Stimulated activated CD4-positive, alpha-beta T cell treated with anti-CD3 and anti-CD28 coated beads, Interleukin-2, amount 100 ng/mL, for 24 hours (primary cell): ENCODE measurements at regions not wholly inside any gene's neighbourhood (a gene's known extent, or its start where the extent isn't known, plus 50 kb on each side); places are given as distances from the start of the nearest gene placed in this dataset.
"Not testable (repeated sequence)": the region's sequence is repeated elsewhere in the genome, so short reads cannot be mapped to it uniquely, and the experiment has no call there.

Experiments
- DNase-seq, 2 donors: peaks; one replicate each; pipeline ENCODE4 v3.0.0-alpha.2; 2020

DNA sequence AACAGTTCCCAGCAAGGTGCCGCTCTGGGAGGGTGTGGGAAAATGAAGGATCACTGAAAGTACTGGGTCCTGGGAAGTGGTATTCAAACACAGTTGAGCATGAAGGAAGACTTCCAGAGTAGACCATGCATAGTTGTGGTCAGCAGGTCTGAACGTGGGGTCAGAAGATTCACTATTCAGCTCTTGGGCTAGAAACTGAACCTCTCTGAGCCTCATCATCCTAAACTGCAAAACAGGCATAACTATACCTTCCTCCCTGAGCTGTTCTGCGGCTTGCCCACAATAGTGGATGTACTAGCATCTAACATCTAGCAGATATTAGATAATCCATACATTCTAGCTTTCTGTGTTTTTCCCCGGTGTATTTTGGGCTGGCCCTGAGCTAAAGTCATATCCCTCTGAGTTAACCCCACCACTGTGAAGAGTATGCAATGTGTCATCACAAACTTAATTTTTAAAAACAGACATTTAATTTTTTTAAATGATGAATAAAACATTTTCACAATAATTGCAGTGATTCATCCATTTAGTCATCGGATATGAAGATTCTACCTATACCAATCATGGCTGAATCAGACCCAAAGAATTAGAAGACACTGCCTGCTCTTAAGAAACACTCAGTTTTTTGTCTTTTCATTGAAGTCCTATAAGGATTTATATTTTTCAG, 179.1 kb downstream of the BLID start:
- no peak for DNase-seq

DNA sequence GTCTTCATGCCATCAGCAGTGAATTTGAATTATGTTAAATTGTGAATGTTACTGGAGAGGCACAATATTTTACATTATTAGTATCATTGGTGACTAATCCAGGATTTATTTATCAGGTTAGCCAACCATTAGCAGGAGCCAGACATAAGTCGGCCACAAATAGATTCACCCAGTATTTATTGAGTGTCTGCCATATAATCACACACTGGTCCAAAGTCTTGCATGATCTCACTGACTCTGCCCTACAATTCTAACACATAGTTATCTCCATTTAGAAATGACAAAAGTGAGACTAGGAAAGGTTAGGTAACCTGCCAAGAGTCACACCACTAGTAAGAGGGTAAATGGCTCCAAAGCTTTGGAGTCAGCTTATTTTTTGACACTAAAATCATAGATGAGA, 179.6 kb downstream of the BLID start:
- DNase-seq: no peak

DNA sequence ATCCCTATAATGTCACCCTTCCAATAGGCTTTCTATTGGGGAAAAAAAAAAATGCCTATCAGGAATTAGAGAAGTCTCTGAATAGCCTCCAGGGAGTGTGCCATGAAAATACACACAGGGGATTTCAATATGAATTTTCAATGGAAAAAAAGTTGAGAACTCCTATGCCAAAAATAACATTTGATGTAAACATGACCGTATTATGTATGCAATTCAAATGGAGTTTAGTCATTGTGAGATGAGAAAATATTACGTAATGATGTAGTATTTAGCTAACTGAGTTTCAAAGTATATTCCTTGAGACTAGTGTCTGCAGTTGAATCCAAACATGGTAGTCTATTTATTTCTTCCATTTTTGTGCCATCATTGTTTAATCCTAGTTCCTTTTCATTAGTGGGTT, 182.3 kb downstream of the BLID start:
- no peak for DNase-seq

DNA sequence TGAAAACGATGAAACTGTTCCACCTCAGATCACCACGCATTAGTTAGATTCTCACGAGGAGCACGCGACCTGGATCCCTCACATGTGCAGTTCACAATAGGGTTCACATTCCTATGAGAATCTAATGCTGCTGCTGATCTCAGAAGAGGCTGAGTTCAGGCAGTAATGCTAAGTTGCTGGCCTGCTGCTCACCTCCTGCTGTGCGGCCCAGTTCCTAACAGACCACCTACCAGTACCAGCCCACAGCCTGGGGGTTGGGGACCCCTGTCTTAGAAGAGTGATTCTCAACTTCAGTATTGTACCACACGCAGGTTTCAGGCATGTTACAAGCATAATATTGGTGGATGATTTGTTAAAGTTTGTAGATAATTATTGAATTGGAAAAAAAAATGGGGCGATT, 182.7 kb downstream of the BLID start:
- no peak for DNase-seq

DNA sequence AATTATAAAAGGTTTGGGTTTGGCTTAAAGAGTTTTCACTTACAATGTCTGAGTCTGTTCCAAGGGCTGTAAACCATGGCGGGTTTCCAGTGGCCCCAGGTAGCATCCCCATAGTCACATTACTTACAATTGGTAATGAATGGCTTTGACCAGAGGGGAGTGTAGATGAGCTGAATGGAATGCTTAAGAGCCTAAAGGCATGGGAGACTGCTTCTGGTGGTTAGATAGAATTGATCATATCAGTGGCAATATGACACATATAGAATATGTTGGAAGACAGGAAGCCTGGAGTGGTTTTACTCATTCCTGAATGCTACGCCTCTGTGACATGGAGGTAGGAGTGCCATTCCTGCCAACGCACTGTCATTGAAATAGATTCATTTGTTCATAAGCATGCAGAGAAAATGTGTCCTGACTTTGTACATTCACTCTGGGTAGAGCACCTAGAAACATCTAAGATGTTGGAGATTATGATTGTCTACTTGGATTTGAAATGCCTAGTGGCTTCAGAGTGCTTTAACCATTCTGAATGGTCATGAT, 183.3 kb downstream of the BLID start:
- DNase-seq: no peak

DNA sequence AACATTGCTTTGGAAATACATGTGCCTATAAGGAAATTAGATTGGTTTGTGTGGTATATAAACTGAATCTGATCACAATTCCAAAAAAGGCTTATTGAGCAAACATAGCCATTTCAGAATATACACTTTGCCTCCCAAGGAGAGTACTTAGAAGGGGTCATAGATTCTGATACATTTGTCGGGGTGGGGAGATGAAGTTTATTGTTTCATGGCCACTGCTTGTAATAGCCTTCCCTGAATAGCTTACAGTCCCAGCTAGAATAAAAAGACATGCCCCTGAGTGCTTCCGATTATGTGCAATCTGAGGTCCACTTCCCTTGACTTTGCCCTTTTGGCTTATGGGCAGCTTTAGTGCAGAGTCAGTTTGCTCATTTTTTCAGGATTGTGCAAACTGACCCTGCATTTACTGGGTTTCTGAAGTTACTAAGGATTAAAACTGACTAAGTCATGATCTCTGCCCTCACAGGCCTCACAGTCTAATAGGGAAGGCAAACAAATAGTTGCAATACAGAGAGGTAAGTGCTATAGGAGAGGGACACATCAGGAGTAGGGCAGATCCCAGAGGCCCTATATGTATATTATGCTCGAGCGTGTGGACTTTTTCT, 184.2 kb downstream of the BLID start:
- DNase-seq: no peak

DNA sequence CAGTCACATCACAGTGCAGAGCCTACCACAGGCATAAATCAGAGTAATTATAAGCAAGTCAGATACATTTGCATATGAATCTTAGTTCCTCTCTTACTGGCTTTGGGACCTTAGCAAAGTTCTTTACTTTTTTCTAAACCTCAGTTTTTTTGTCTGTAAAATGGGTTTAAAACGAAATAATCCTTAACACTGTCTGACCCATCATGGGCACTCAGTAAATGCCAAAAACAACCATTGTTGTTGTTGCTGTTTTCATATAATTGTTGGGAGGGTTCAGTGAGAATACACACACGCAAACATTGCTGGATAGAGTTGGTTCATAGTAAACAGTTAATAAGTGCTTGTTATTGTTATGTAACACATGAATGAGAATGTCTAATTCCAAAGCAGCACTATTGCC, 184.9 kb downstream of the BLID start:
- no peak for DNase-seq

DNA sequence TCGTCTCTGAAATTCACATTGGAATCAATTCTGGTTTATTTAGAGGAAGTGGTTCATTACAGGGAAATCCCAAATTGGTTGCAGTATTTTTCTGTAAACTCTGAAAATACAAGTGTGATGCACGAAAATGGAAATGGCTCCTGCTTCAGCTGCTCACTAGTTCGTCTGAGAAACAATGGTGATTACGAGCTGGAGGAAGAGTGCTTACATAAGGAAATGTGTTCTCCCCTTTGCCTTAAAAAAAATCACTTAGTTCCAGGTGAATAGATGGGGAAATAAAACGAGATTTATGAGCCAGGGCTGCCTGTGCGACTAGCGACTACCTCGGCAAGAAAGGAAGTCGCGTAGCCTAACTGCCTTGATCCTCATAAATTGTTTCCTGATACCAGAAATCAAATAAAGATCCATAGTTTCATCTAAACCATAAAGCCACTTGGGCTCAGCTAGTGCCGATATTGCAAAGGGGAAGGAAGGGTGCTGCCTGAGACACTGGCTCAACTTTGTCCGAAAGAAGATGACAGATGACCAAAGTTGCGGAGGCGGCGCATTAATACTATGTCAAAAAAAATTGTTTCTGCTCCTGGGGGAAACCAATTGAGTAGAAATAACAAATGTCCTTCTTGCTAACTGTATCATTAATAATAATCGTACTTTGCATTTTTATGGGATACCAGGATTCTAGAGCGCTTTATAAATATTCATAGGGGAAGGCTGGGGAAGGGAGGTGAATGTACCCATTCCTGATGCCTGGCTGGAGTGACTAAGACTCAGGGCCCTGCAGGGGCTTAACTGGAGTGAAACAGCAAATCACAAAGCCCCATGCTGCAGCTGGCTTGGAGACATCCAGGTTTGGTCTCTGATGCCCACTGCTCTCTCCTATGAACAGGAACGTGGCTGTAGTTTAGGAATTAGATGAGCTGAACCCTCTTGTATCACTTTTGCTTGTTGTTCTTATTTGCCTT, 185.7 kb downstream of the BLID start:
- no peak for DNase-seq

DNA sequence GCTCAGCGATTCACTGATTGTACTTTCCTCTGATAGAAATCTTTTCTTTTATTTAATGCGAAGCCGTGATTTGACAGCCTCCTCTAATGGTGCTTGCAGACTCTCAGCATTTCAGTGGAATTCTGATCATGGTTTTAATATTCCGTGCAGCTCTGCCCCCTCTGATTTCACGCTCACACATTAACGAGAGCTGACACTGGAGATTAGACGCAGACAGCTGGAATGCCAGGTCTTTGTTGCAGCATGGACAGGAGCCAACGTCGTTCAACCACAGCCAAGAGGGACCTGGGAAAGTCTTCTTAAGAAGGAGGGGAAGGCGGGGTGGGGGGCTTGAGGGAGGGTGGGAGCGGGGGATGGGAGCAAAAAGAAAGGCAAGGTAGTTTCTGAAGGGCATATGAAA, 186.4 kb downstream of the BLID start:
- no peak for DNase-seq

DNA sequence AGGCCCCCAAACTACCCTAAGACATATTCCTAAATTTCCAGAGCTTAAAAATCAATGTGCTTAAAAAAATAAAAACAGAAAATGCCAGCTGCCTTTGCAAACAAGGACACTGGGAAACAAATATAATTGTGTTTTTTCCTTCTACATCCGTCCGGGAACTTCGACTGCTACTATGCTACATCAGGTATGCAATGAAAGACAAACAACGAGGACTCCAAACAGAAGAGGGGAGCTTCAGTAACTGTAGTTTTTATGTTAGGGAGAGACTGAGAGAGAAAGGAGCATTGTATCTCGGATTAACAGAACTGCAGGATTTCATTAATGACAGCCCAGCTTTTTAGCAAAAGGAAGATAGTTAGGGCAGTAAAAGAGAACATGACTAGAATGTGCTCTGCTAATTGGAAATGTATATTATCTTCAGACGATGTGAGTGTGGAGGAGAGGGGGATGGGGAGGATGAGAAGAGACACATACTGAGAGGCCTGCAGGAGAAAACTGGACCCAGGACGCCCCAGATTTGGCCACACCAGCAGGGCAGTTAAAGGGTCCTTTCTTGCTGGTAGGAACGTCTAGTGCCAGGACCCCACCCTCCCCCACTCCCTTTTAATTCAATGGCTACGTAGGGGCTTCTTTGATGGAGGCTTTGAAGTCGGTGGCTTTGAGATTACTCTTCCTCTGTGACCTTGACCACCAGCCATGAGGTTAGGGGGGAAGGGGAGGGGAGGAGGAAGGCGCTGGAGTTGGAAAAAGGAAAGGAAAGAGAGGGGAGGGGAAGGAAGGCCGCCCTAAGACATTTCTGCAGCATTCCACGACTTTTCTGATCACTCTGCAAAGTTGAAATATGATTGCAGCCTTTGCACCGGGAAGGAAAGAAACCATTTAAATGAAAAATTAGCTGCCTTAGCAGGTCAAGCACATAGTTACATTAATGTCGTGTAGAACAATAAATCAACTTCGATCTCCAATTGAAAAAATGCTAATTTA, 187.1 kb downstream of the BLID start:
- no peak for DNase-seq

DNA sequence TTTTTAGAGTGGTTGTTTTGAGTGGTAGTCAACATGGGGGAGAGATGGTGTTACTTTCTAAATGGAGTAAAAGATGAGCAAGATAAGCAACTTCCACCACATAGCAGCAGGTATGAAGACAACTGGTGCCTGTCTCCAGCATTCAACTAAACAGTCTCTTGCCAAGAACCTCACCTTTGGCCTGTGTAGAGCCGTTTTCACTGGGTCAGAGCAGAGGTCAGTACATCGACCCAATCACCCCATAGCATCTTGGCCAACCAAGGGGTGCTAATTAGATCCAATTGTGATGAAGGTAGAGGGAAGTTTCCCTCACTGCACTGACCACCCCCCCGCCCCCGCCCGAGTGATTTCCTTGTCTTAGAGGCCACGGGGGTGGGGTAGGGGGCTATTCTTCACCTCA, 188.2 kb downstream of the BLID start:
- DNase-seq: no peak

DNA sequence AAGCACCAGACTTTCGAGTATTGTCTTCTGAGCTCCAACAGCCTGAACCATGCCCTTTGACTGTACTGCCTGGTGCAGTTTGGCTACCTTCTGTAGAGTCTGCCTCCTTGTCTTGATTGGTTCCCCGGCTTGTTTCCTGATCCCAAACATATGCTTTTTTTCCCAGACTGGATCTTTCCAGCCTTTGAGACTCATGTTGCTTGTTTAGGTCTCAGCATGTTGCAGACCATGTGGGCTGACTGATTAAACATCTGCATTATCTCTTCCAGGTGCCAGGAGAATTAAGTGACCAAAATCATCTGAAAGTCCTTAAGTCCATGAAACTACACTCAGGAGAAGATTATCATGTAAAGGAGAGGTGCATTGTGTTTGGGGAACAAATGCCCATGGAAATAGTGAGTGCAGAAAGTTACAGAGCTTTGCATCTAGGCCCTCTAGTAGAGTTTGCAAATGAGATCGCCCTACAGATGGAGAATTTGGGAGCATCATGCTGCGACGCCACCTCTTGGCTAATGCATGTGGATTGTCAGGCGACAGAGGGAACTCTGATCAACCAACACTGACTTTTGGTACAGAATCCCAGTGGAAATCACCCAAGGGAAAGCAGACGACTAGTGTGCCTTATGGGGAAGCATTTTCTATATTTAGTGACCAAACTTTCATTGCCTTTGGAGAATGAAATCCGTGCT, 188.8 kb downstream of the BLID start:
- DNase-seq: no peak

DNA sequence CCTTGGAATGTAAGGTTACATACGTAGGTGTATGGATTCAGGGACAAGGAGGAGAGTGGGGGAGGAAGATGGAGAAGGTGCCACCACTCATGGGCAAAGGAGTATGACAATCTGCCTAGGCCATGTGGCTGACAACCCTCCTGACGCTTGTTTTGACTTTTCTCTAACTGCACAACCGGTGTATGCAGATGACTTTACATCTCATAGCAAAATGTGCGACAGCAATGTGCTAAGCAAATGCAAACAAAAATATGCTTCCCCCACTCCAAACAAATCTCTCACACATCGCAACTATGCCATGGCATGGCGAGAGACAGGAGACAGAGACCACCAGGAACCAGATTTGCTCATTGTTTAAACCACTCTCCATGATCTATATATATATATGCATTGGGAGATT, 191.8 kb downstream of the BLID start:
- no peak for DNase-seq

DNA sequence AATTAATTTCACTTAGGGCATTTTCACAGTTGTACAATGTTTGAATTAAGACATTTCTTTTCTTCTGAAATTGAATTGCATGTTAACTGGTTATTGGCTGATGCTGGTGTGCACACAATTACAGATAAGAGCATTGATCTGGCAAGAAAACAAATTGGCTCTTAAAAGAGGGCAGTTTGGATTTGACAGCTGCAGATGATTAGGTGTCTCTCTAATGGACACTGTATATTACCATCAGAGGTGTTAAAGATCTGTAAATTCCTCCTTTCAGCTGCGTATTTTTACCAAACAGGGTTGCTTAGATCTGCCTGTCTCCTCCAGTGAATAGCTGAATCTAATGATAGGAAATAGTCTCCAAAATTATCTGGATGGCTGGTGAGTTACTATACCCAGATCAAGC, 198.5 kb downstream of the BLID start:
- DNase-seq: no peak

DNA sequence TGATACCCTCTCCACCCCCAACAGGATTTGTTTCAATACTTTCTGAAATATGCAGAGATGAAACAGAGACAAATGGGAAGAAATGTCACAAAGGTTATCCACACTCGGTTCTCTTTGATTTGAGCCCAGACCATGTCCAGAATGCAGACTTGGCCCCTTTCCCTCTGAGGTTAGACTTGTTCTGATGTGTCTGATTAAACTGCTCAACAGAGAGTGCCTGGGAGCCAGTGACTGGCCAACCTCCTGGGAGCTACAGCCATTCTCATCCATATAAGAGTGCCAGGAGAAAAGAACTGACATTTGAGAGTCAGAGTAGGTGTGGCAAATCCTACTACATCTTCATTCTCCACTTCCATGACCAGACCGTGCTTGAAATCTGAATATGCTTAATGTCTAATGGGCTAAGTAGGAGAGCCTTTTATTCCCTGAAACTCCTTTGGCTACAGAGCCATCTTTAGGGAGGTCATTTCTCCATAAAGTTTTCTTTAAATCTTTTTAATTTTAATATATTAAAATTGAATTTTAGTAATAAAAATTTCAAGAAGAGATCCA, 201.4 kb downstream of the BLID start:
- DNase-seq: no peak

DNA sequence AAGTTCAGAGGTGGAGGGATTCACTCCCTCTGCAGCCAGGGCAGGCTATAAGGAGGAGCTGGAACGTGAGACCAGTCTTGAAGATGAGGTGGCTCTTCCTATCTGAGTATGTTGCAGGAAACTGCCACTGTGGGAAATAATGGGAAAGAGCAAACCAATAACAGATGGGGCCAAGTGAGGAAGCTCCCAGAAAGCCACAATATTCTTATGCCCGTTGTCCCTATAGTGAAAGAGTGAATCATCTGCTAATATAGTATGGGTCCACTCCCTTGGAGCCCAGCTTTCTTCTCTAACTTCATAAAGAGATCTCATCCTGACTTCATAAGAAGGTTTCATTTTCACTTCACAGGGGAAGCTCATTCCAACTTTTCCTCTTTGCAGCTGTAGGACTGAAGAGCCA, 206.4 kb downstream of the BLID start:
- DNase-seq: no peak

DNA sequence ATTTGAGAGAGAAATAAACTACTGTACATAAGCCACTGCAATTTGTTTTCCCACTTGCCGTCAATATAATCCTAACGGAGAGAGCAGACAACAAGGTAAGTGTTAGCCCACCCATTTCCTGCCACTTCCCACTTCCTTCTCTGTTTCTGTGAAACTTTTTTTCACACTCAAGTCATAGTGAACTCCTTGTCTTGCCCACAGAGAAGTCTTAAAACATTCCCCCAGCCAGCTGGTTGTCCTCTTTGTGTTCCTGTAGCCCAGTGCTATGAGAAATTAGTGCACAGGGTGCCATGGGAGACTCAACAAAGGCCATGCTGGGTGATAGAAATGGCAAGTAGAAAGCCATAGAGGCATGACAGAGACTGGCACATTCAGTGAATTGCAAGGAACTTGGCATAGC, 208.6 kb downstream of the BLID start:
- no peak for DNase-seq

DNA sequence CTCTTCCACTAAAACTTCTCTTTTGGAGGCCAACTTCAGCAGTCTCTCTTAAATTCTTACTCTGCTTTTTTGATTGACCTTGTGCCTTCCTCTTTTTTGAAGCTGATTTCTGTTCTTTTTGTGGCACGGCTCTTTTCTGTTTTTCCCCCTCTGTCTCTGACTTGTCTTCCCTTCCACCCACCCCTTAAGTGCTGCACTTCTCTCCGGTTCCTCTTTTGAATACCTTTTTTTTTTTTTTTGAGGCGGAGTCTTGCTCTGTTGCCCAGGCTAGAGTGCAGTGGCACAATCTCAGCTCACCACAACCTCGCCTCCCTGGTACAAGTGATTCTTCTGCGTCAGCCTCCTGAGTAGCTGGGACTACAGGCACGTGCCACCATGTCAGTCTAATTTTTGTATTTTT, 211.9 kb downstream of the BLID start:
- no peak for DNase-seq

DNA sequence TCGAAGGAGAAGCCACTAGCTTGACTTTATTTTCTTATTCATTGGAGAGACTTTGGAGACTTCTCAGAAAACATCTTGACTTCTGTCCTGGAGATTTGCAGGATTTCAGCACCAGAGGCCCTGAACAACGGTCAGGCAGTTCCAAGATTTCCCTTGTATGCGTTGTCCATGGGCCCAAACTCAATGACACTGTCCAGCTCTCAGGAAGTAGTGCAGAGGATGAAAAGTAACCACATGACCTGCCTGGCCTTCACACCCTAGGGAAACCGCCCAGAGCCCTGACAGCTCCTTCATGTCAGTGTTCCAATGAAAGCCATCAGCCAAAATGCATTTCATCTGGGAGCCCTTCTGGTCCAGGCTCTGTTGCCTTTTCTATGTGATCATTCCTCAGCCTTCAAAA, 214.1 kb downstream of the BLID start:
- no peak for DNase-seq

DNA sequence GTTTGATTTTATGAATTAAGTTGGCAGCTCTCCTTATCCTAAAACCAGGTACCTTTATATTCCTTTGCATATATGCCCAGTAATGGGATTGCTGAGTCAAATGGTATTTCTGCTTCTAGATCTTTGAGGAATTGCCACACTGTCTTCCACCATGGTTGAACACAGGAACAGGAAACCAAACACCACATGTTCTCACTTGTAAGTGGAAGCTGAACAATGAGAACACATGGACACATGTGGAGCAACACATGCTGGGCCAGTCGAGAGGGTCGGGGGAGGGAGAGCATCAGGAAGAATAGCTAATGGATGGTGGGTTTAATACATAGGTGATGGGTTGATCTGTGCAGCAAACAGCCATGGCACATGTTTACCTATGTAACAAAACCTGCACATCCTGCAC, 214.6 kb downstream of the BLID start:
- DNase-seq: not testable (repeated sequence)

DNA sequence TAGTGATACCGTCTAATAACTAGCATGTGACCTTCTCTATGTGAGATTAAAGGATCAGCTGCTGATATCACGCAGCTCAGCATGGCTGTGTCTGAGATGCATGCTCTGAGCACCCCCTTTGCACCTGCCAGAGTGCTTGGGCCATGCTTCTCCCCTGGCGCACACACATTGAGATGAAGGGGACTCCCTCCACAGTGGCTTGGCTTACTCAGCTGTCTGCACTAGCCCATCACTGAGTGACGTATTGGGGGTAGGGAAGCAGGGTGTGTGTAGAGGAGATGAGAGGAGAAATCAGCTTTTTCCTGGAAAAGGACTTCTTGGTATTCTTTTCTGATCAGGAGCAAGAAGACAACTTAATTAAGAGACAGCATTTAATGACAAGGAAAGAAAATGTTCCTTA, 216.5 kb downstream of the BLID start:
- no peak for DNase-seq

DNA sequence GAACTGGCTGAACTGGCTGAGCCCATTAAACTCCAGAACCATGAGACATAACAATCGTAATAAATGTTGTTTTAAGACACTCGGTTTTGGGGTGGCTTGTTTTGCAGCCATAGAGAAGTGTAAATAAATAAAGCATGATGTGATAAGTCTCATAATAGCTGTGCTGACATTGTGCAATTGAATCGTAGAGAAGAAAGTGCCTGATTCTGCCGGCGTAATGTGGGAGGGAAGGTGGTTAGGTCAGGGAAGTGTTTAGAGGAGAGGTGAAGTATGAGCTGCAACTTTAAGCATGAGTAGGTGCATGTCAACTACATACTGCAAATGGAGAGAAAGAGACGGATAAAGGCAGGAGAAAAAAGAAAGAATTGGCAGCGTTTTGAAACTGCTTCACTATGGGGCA, 217.1 kb downstream of the BLID start:
- no peak for DNase-seq
